Ovary (tissue), 3 donors: ENCODE measurements at regions not wholly inside any gene's neighbourhood (a gene's known extent, or its start where the extent isn't known, plus 50 kb on each side); places are given as distances from the start of the nearest gene placed in this dataset.

Source experiments
- CTCF ChIP-seq, 3 donors: fragments of 450-650 bp in 2 of 3; fragments of 200-600 bp in 1 of 3; IDR thresholded peaks; one replicate each; pipeline versions ENCODE4 v1.5.1 to v1.8.0; 2016 to 2022; ENCODE audit warnings: antibody characterized with exemption in 3 of 3, mild to moderate bottlenecking in 1 of 3
- POLR2A ChIP-seq: fragments of 450-650 bp; IDR thresholded peaks from one replicate; pipeline ENCODE4 v1.6.1; 2017; ENCODE audit warnings: antibody characterized with exemption, mild to moderate bottlenecking, moderate library complexity
- donor health status: DM: no; HTN: no; CAD: no.

DNA sequence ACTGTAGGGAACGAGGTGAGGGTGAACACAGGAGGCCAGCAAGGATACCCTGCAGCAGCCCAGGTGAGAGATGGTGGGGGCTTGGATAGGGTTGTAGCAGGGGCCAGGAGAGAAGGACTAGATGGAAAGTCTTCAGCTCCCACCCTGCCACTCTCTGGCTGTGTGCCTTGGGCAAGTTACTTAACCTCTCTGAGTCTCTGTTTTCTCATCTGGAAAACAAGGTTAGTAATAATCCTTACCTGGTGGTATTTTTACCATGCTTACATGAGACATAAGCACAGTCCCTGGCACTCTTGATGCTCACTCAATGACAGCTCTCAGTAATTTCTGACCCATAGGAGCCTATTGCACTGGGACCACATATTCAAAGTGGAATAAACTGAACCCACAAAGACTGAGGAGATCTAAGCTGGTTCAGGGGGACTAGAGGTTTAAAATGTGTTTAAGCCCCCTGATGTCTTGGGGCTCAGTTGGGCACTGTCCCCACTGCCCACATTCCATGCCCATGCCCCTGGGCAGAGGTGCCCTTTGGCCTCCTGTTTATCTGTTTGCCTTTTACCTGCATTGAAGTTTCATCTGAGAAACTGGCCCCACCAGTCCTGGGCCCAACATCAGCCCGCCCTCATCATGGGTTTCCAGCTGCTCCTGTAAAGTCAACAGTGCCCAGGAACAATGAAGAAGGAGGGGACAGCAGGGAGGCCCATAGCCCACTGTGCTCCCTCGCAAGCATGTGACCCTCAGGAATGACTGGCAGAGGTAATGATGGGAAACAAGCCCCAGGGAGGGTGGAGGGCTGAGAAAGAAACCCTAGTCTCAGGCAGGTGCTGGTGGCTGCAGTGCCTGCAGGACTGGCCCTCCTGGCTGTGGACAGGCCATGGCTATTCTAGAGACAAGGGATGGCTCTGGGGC, 104.0 kb downstream of the VEGFA start:
- no peak for TF ChIP-seq POLR2A
- TF ChIP-seq CTCF (IDR thresholded peaks at IDR 0.05) = no peak
